Keratinocyte (primary cell): ENCODE measurements at regions not wholly inside any gene's neighbourhood (a gene's known extent, or its start where the extent isn't known, plus 50 kb on each side); places are given as distances from the start of the nearest gene placed in this dataset.

Experiments
- DNase-seq: peaks from one replicate; pipeline ENCODE4 v3.0.0-alpha.2; 2011; ENCODE audit warnings: low read depth, missing footprints, low spot score
- FAIRE-seq: peaks from 2 replicates; lab custom pipeline; 2011; peaks lifted over from hg19 to GRCh38; lab: Jason Lieb, UNC
- H2AFZ ChIP-seq: 2 replicates; pipeline ENCODE4 v1.6.0; 2012; ENCODE audit warnings: low read length, control low read depth, inconsistent platforms; ENCODE audit not compliant: control insufficient read depth
- H3K27ac ChIP-seq: 2 replicates; pipeline ENCODE4 v1.5.1; 2011; ENCODE audit warnings: low read length; ENCODE audit not compliant: control insufficient read depth, insufficient read depth
- H3K27me3 ChIP-seq: 3 replicates; pipeline ENCODE4 v1.6.0; 2011; ENCODE audit warnings: low read length; ENCODE audit not compliant: control insufficient read depth, insufficient read depth; ENCODE audit errors: extremely low read depth
- H3K36me3 ChIP-seq, 2 experiments: 2 replicates in 1 of 2; 3 replicates in 1 of 2; pipeline ENCODE4 v1.5.1; 2011; ENCODE audit warnings: low read length in 2 of 2, mild to moderate bottlenecking in 1 of 2; ENCODE audit not compliant: control insufficient read depth in 2 of 2, insufficient read depth in 2 of 2; ENCODE audit errors: extremely low read depth in 1 of 2
- H3K4me1 ChIP-seq: 3 replicates; pipeline ENCODE4 v1.5.1; 2011; ENCODE audit warnings: low read length; ENCODE audit not compliant: control insufficient read depth, insufficient read depth; ENCODE audit errors: extremely low read depth
- H3K4me2 ChIP-seq: 3 replicates; pipeline ENCODE4 v1.6.0; 2011; ENCODE audit warnings: low read depth, low read length; ENCODE audit not compliant: control insufficient read depth, insufficient read depth; ENCODE audit errors: extremely low read depth
- H3K4me3 ChIP-seq, 3 experiments: fragments of 200-600 bp in 1 of 3; sonication (generic) in 1 of 3; 2 replicates in 2 of 3; 3 replicates in 1 of 3; pipeline ENCODE4 v1.5.1; 2011 to 2016; ENCODE audit warnings: low read length in 3 of 3, mild to moderate bottlenecking in 3 of 3, control low read depth in 2 of 3, inconsistent platforms in 1 of 3, low read depth in 1 of 3, mixed read lengths in 1 of 3, mixed run types in 1 of 3, moderate library complexity in 1 of 3; ENCODE audit not compliant: control insufficient read depth in 2 of 3, insufficient read depth in 2 of 3; ENCODE audit errors: extremely low read depth in 1 of 3
- H3K79me2 ChIP-seq: 2 replicates; pipeline ENCODE4 v1.6.0; 2012; ENCODE audit warnings: low read length; ENCODE audit not compliant: control insufficient read depth, insufficient read depth
- H3K9ac ChIP-seq: 3 replicates; pipeline ENCODE4 v1.6.0; 2011; ENCODE audit warnings: low read length; ENCODE audit not compliant: control insufficient read depth, insufficient read depth; ENCODE audit errors: extremely low read depth
- H3K9me1 ChIP-seq: 3 replicates; pipeline ENCODE4 v1.6.0; 2011; ENCODE audit warnings: low read length; ENCODE audit not compliant: control insufficient read depth, insufficient read depth; ENCODE audit errors: extremely low read depth
- H3K9me3 ChIP-seq: 2 replicates; pipeline ENCODE4 v1.5.1; 2012; ENCODE audit warnings: low read depth, low read length; ENCODE audit not compliant: control insufficient read depth
- H4K20me1 ChIP-seq: 3 replicates; pipeline ENCODE4 v1.6.0; 2011; ENCODE audit warnings: low read length; ENCODE audit not compliant: control insufficient read depth, insufficient read depth; ENCODE audit errors: extremely low read depth
- CTCF ChIP-seq, 3 experiments: IDR thresholded peaks in 1 of 3; conservative IDR thresholded peaks in 1 of 3; optimal IDR thresholded peaks in 1 of 3; 2 replicates in 2 of 3; 3 replicates in 1 of 3; pipeline versions ENCODE3 to v1.5.1; 2011; ENCODE audit warnings: low read length in 3 of 3, mild to moderate bottlenecking in 3 of 3, moderate library complexity in 2 of 3, control low read depth in 1 of 3, inconsistent platforms in 1 of 3; ENCODE audit not compliant: insufficient read depth in 2 of 3; ENCODE audit errors: extremely low read depth in 1 of 3
- EZH2 ChIP-seq: IDR thresholded peaks from one replicate; pipeline ENCODE4 v1.6.1; 2012; ENCODE audit warnings: inconsistent platforms, mild to moderate bottlenecking, low read length, moderate library complexity
- dilution Hi-C: fragments of 300-500 bp; cut with MboI; formaldehyde crosslinking; loops from one replicate; pipeline ENCODE4 v1.7.0; 2020; ENCODE audit warnings: low sequenced_read_pairs; ENCODE audit not compliant: extremely low pct_ligation_motif_present

- Histone ChIP-seq H3K9me1 (no peaks in the 10 kb centered on the region), H3K79me2 (no peaks in the 10 kb centered on the region), H3K36me3 (no peaks in the 10 kb centered on the region), H3K4me1 (peaks cover 2% of the 10 kb centered on the region), H4K20me1 (no peaks in the 10 kb centered on the region), H3K27me3 (no peaks in the 10 kb centered on the region), H2AFZ (no peak overlapping the region), H3K27ac (no peak overlapping the region), H3K9me3 (no peaks in the 10 kb centered on the region), H3K4me3 (no peak overlapping the region), H3K9ac (no peak overlapping the region), H3K4me2 (no peak overlapping the region)
- dilution Hi-C loops, result no loop called here
- TF ChIP-seq EZH2, result no peak
- TF ChIP-seq CTCF (optimal IDR thresholded peaks at IDR 0.05 in 1 of 3, IDR thresholded peaks at IDR 0.05 in 1 of 3, conservative IDR thresholded peaks at IDR 0.05 in 1 of 3; ENCODE audit: extremely low read depth in 1 of 3, insufficient read depth in 2 of 3, low read length in 3 of 3), result no peak
- DNase-seq (no peak), FAIRE-seq (no peak)
Observed at GRCh38 chr5:126098330-126099017, 324.7 kb upstream of the GRAMD2B start.

- TF ChIP-seq EZH2 (no peak), CTCF (optimal IDR thresholded peaks at IDR 0.05 in 1 of 3, IDR thresholded peaks at IDR 0.05 in 1 of 3, conservative IDR thresholded peaks at IDR 0.05 in 1 of 3; ENCODE audit: extremely low read depth in 1 of 3, insufficient read depth in 2 of 3, low read length in 3 of 3) (no peak)
- no peak for FAIRE-seq
Observed at GRCh38 chr5:126099077-126099476, 324.1 kb upstream of the GRAMD2B start.

More at GRCh38 chr5:126099077-126099476, 324.1 kb upstream of the GRAMD2B start:
- Histone ChIP-seq H3K9me1 (no peaks in the 10 kb centered on the region), H2AFZ (no peak overlapping the region), H3K27me3 (no peaks in the 10 kb centered on the region), H3K36me3 (no peaks in the 10 kb centered on the region), H4K20me1 (no peaks in the 10 kb centered on the region), H3K9me3 (no peaks in the 10 kb centered on the region), H3K4me3 (no peak overlapping the region), H3K4me2 (no peak overlapping the region), H3K27ac (no peak overlapping the region), H3K79me2 (no peaks in the 10 kb centered on the region), H3K4me1 (no peaks in the 10 kb centered on the region), H3K9ac (no peak overlapping the region)
- dilution Hi-C loops, result no loop called here
- DNase-seq, result no peak
